Endothelial cell of umbilical vein (primary cell): ENCODE measurements at regions not wholly inside any gene's neighbourhood (a gene's known extent, or its start where the extent isn't known, plus 50 kb on each side); places are given as distances from the start of the nearest gene placed in this dataset.

Experiments used
- BruUV-seq: library from RNA; stranded (reverse); fragments of 400-500 nt; replicated peaks from 2 replicates; lab custom pipeline; 2021; lab: Mats Ljungman, UMichigan
- CTCF ChIA-PET: fragments of 300-600, 350-600 bp; sonication (Branson Sonifier 250); formaldehyde crosslinking; loops from one replicate; lab custom pipeline; 2021; ENCODE audit warnings: antibody characterized with exemption, inconsistent platforms; lab: Charles Lee
- POLR2A ChIA-PET: fragments of 300-600, 350-600 bp; sonication (Branson Sonifier 250); formaldehyde crosslinking; loops from one replicate; lab custom pipeline; 2021; ENCODE audit warnings: antibody characterized with exemption, inconsistent platforms; lab: Charles Lee
- DNase-seq: peaks from one replicate; pipeline ENCODE4 v3.0.0-alpha.2; 2011; ENCODE audit warnings: low read depth, low spot score
- FAIRE-seq: peaks from 2 replicates; lab custom pipeline; 2011; peaks lifted over from hg19 to GRCh38; lab: Jason Lieb, UNC
- H2AFZ ChIP-seq: 2 replicates; pipeline ENCODE4 v1.6.0; 2012; ENCODE audit warnings: low read depth, low read length, control low read depth, inconsistent platforms
- H3K27ac ChIP-seq: 2 replicates; pipeline ENCODE4 v1.5.1; 2011; ENCODE audit warnings: low read depth, mild to moderate bottlenecking, control low read depth, low read length, moderate library complexity; ENCODE audit not compliant: insufficient read depth
- H3K27me3 ChIP-seq, 2 experiments: 2 replicates each; pipeline versions ENCODE4 v1.6.0 to v1.6.1; 2011; ENCODE audit warnings: low read length in 2 of 2, mixed read lengths in 1 of 2; ENCODE audit not compliant: control insufficient read depth in 2 of 2, insufficient read depth in 2 of 2
- H3K36me3 ChIP-seq, 2 experiments: 2 replicates in 1 of 2; 3 replicates in 1 of 2; pipeline ENCODE4 v1.5.1; 2011; ENCODE audit warnings: low read length in 2 of 2, mild to moderate bottlenecking in 1 of 2, moderate library complexity in 1 of 2; ENCODE audit not compliant: control insufficient read depth in 2 of 2, insufficient read depth in 2 of 2; ENCODE audit errors: extremely low read depth in 1 of 2
- H3K4me1 ChIP-seq: 3 replicates; pipeline ENCODE4 v1.5.1; 2011; ENCODE audit warnings: mild to moderate bottlenecking, low read length; ENCODE audit not compliant: control insufficient read depth, insufficient read depth; ENCODE audit errors: extremely low read depth
- H3K4me2 ChIP-seq: 2 replicates; pipeline ENCODE4 v1.6.1; 2011; ENCODE audit warnings: low read length, control low read depth, mixed read lengths; ENCODE audit not compliant: insufficient read depth
- H3K4me3 ChIP-seq, 3 experiments: fragments of 200-600 bp in 1 of 3; sonication (generic), shearing (Covaris generic) in 1 of 3; replicated peaks in 1 of 3; 2 replicates each; pipeline ENCODE4 v1.5.1; 2011 to 2016; ENCODE audit warnings: control low read depth in 3 of 3, low read length in 3 of 3, mild to moderate bottlenecking in 2 of 3, inconsistent platforms in 1 of 3, low read depth in 1 of 3, moderate library complexity in 1 of 3; ENCODE audit not compliant: insufficient read depth in 1 of 3
- H3K79me2 ChIP-seq: 2 replicates; pipeline ENCODE4 v1.6.0; 2012; ENCODE audit warnings: low read length, inconsistent platforms; ENCODE audit not compliant: control insufficient read depth, insufficient read depth
- H3K9ac ChIP-seq: replicated peaks from 2 replicates; pipeline ENCODE3; 2011; ENCODE audit warnings: low read length, control low read depth; ENCODE audit not compliant: insufficient read depth; ENCODE audit errors: extremely low read depth
- H3K9me1 ChIP-seq: replicated peaks from 3 replicates; pipeline ENCODE4 v1.6.0; 2011; ENCODE audit warnings: mild to moderate bottlenecking, low read length; ENCODE audit not compliant: control insufficient read depth, insufficient read depth; ENCODE audit errors: extremely low read depth
- H3K9me3 ChIP-seq: replicated peaks from 2 replicates; pipeline ENCODE4 v1.5.1; 2012; ENCODE audit warnings: low read length, inconsistent platforms; ENCODE audit not compliant: control insufficient read depth, insufficient read depth
- H4K20me1 ChIP-seq: replicated peaks from 2 replicates; pipeline ENCODE3; 2011; ENCODE audit warnings: mild to moderate bottlenecking, low read length; ENCODE audit not compliant: control insufficient read depth, insufficient read depth; ENCODE audit errors: extremely low read depth
- CTCF ChIP-seq, 2 donors: IDR thresholded peaks; 1 replicate in 1 of 2; 2 replicates in 1 of 2; pipeline ENCODE4 v1.5.1; 2011; ENCODE audit warnings: low read length in 2 of 2, mild to moderate bottlenecking in 2 of 2, moderate library complexity in 2 of 2, control low read depth in 1 of 2, inconsistent platforms in 1 of 2, low read depth in 1 of 2; ENCODE audit not compliant: insufficient read depth in 1 of 2; ENCODE audit errors: extremely low read depth in 1 of 2
- EZH2 ChIP-seq: IDR thresholded peaks from 2 replicates; pipeline ENCODE4 v1.6.1; 2012; ENCODE audit warnings: borderline replicate concordance, low read depth, mild to moderate bottlenecking, moderate library complexity, low read length, inconsistent platforms; ENCODE audit not compliant: severe bottlenecking
- FOS ChIP-seq: IDR thresholded peaks from 2 replicates; pipeline ENCODE4 v1.6.1; 2011; ENCODE audit warnings: mild to moderate bottlenecking, low read length, moderate library complexity, borderline replicate concordance; ENCODE audit not compliant: insufficient read depth
- GATA2 ChIP-seq: IDR thresholded peaks from 2 replicates; pipeline ENCODE4 v1.7.0; 2011; ENCODE audit warnings: low read depth, mild to moderate bottlenecking, moderate library complexity, mixed read lengths, low read length; ENCODE audit not compliant: insufficient read length, insufficient read depth
- JUN ChIP-seq: IDR thresholded peaks from 2 replicates; pipeline ENCODE4 v1.6.1; 2011; ENCODE audit warnings: borderline replicate concordance, low read depth; ENCODE audit not compliant: insufficient read length, insufficient read depth
- MAX ChIP-seq: IDR thresholded peaks from 2 replicates; pipeline ENCODE4 v1.6.1; 2011; ENCODE audit not compliant: insufficient read depth, insufficient read length
- MYC ChIP-seq: IDR thresholded peaks from one replicate; pipeline ENCODE4 v1.6.1; 2011; ENCODE audit warnings: mild to moderate bottlenecking, low read depth, low read length
- POLR2A ChIP-seq: IDR thresholded peaks from 2 replicates; pipeline ENCODE4 v1.6.1; 2012; ENCODE audit warnings: low read depth, mild to moderate bottlenecking, control low read depth, low read length
- POLR2AphosphoS5 ChIP-seq: IDR thresholded peaks from 2 replicates; pipeline ENCODE4 v1.6.1; 2012; ENCODE audit warnings: low read depth, mild to moderate bottlenecking, control low read depth, low read length, moderate library complexity; ENCODE audit not compliant: insufficient read depth
- dilution Hi-C: fragments of 300-500 bp; cut with MboI; formaldehyde crosslinking; loops from one replicate; pipeline ENCODE4 v1.15.0; 2019; ENCODE audit warnings: low sequenced_read_pairs; ENCODE audit not compliant: extremely low pct_ligation_motif_present
- intact Hi-C: fragments of 100-400 bp; cut with micrococcal nuclease; formaldehyde crosslinking; loops from one replicate; pipeline ENCODE4 v1.10.0; 2022

- POLR2A ChIA-PET: no interaction called here
- intact Hi-C loops (no loop called here), dilution Hi-C loops (no loop called here)
- Histone ChIP-seq H3K9me1 (no peaks in the 10 kb centered on the region), H3K4me2 (no peak overlapping the region), H3K79me2 (no peaks in the 10 kb centered on the region), H2AFZ (no peak overlapping the region), H3K4me3 (no peak overlapping the region), H4K20me1 (no peaks in the 10 kb centered on the region), H3K36me3 (no peaks in the 10 kb centered on the region), H3K4me1 (no peaks in the 10 kb centered on the region), H3K27ac (no peak overlapping the region), H3K27me3 (peaks cover 3% of the 10 kb centered on the region in 2 experiments), H3K9me3 (no peaks in the 10 kb centered on the region), H3K9ac (no peak overlapping the region)
- CTCF ChIA-PET: no interaction called here
- TF ChIP-seq CTCF (IDR thresholded peaks at IDR 0.05; ENCODE audit: extremely low read depth in 1 of 2, insufficient read depth in 1 of 2, low read depth in 1 of 2, low read length in 2 of 2) (no peak), FOS (no peak), MAX (no peak), EZH2 (no peak), POLR2A (no peak), JUN (no peak), GATA2 (no peak), POLR2AphosphoS5 (no peak), MYC (no peak)
- no TSS peak for BruUV-seq
- FAIRE-seq (no peak), DNase-seq (no peak)
Measured at GRCh38 chr10:33837736-33838135, 503.3 kb upstream of the NRP1 start.
